ENCODE measurements at regions not wholly inside any gene's neighbourhood (a gene's known extent, or its start where the extent isn't known, plus 50 kb on each side); places are given as distances from the start of the nearest gene placed in this dataset.
"Not testable (repeated sequence)": the region's sequence is repeated elsewhere in the genome, so short reads cannot be mapped to it uniquely, and the experiment has no call there.

DNA sequence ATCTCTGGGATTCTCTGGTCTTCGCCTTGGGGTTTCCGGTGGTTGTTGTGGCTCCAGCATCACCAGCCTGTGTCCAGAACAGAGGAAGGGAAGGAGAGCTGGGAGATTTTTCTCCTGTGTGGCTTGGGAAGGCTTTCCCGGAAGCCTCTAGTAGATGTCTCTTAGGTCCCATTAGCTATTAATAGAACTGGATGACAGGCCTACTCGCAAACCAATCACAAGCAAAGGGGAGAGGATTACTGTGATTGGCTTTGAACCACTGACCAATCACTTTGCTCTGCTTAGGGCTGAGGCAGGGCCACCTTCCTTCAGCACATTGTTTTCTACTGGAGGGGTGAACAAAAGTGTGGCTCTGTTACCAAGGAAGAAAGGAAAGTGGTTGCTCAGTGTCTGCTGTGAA is 203.4 kb upstream of the SULF2 start:
- Histone ChIP-seq H3K9me3 (ENCODE audit: insufficient read depth, low read length, severe bottlenecking) (peaks cover 4% of the 10 kb centered on the region), H3K27me3 (ENCODE audit: insufficient read depth, low read length, poor library complexity) (no peaks in the 10 kb centered on the region), H3K27ac (ENCODE audit: low read length) (no peak overlapping the region), H4K20me1 (ENCODE audit: insufficient read depth, low read length) (no peaks in the 10 kb centered on the region), H2AFZ (ENCODE audit: low read depth, low read length) (no peak overlapping the region), H3K9ac (ENCODE audit: low read depth, low read length) (no peak overlapping the region), H3K4me3 (ENCODE audit: low read depth in 1 of 2, low read length in 2 of 2) (no peak overlapping the region), H3K4me2 (ENCODE audit: insufficient read depth, low read length) (no peak overlapping the region), H3K79me2 (ENCODE audit: insufficient read depth, low read length) (no peaks in the 10 kb centered on the region), H3K4me1 (ENCODE audit: insufficient read depth, low read length) (peaks cover 29% of the 10 kb centered on the region), H3K36me3 (ENCODE audit: insufficient read depth, low read length) (no peaks in the 10 kb centered on the region)
- no peak for TF ChIP-seq EZH2 (IDR thresholded peaks at IDR 0.05; ENCODE audit: borderline replicate concordance, low read depth, low read length, severe bottlenecking)
- TF ChIP-seq, protein P1, sequence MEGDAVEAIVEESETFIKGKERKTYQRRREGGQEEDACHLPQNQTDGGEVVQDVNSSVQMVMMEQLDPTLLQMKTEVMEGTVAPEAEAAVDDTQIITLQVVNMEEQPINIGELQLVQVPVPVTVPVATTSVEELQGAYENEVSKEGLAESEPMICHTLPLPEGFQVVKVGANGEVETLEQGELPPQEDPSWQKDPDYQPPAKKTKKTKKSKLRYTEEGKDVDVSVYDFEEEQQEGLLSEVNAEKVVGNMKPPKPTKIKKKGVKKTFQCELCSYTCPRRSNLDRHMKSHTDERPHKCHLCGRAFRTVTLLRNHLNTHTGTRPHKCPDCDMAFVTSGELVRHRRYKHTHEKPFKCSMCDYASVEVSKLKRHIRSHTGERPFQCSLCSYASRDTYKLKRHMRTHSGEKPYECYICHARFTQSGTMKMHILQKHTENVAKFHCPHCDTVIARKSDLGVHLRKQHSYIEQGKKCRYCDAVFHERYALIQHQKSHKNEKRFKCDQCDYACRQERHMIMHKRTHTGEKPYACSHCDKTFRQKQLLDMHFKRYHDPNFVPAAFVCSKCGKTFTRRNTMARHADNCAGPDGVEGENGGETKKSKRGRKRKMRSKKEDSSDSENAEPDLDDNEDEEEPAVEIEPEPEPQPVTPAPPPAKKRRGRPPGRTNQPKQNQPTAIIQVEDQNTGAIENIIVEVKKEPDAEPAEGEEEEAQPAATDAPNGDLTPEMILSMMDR (IDR thresholded peaks at IDR 0.05; ENCODE audit: borderline replicate concordance, extremely low read depth, low read length, poor library complexity, severe bottlenecking) = no peak
- no peak for DNase-seq
- no peak for ATAC-seq (ENCODE audit: insufficient read depth, low read depth)

- Histone ChIP-seq H3K9ac (ENCODE audit: low read depth, low read length) (no peak overlapping the region), H4K20me1 (ENCODE audit: insufficient read depth, low read length) (no peaks in the 10 kb centered on the region), H3K4me1 (ENCODE audit: insufficient read depth, low read length) (peaks cover 51% of the 10 kb centered on the region), H2AFZ (ENCODE audit: low read depth, low read length) (no peak overlapping the region), H3K4me2 (ENCODE audit: insufficient read depth, low read length) (no peak overlapping the region), H3K36me3 (ENCODE audit: insufficient read depth, low read length) (no peaks in the 10 kb centered on the region), H3K4me3 (ENCODE audit: low read depth in 1 of 2, low read length in 2 of 2) (no peak overlapping the region), H3K79me2 (ENCODE audit: insufficient read depth, low read length) (no peaks in the 10 kb centered on the region), H3K27ac (ENCODE audit: low read length) (peak overlapping the region; percentile 9; the same call in 1 of the 2 replicates), H3K27me3 (ENCODE audit: insufficient read depth, low read length, poor library complexity) (no peaks in the 10 kb centered on the region), H3K9me3 (ENCODE audit: insufficient read depth, low read length, severe bottlenecking) (no peaks in the 10 kb centered on the region)
- TF ChIP-seq, protein P1 (IDR thresholded peaks at IDR 0.05; ENCODE audit: borderline replicate concordance, extremely low read depth, low read length, poor library complexity, severe bottlenecking) = no peak
- TF ChIP-seq EZH2 (IDR thresholded peaks at IDR 0.05; ENCODE audit: borderline replicate concordance, low read depth, low read length, severe bottlenecking) = no peak
- peak; percentile 39 for DNase-seq
- ATAC-seq (ENCODE audit: insufficient read depth, low read depth) = peak; percentile 12; the same call in 1 of the 3 replicates
Measured at GRCh38 chr20:47985092-47985850, 200.0 kb upstream of the SULF2 start.

- peak overlapping the region; percentile 41; the same call in 1 of the 2 replicates for H3K27ac ChIP-seq (ENCODE audit: low read length)
- no peak overlapping the region for H2AFZ ChIP-seq (ENCODE audit: low read depth, low read length)
- no peak for DNase-seq
- no peak overlapping the region for H3K4me2 ChIP-seq (ENCODE audit: insufficient read depth, low read length)
- H3K9me3 ChIP-seq (ENCODE audit: insufficient read depth, low read length, severe bottlenecking) = no peaks in the 10 kb centered on the region
- H3K36me3 ChIP-seq (ENCODE audit: insufficient read depth, low read length) = no peaks in the 10 kb centered on the region
- H3K4me3 ChIP-seq (ENCODE audit: low read depth in 1 of 2, low read length in 2 of 2) = no peak overlapping the region
- TF ChIP-seq, protein P1 (IDR thresholded peaks at IDR 0.05; ENCODE audit: borderline replicate concordance, extremely low read depth, low read length, poor library complexity, severe bottlenecking) = no peak
- TF ChIP-seq EZH2 (IDR thresholded peaks at IDR 0.05; ENCODE audit: borderline replicate concordance, low read depth, low read length, severe bottlenecking) = no peak
- ATAC-seq (ENCODE audit: insufficient read depth, low read depth) = no peak
- no peaks in the 10 kb centered on the region for H3K27me3 ChIP-seq (ENCODE audit: insufficient read depth, low read length, poor library complexity)
- H4K20me1 ChIP-seq (ENCODE audit: insufficient read depth, low read length) = no peaks in the 10 kb centered on the region
- H3K9ac ChIP-seq (ENCODE audit: low read depth, low read length) = no peak overlapping the region
- H3K79me2 ChIP-seq (ENCODE audit: insufficient read depth, low read length) = no peaks in the 10 kb centered on the region
- peaks cover 59% of the 10 kb centered on the region for H3K4me1 ChIP-seq (ENCODE audit: insufficient read depth, low read length)
Measured at GRCh38 chr20:47984437-47984836, 199.2 kb upstream of the SULF2 start.

GRCh38 chr20:47983642-47984041 is 198.4 kb upstream of the SULF2 start:
- H3K27me3 ChIP-seq (ENCODE audit: insufficient read depth, low read length, poor library complexity); H3K9me3 ChIP-seq (ENCODE audit: insufficient read depth, low read length, severe bottlenecking); H2AFZ ChIP-seq (ENCODE audit: low read depth, low read length); DNase-seq; H4K20me1 ChIP-seq (ENCODE audit: insufficient read depth, low read length); H3K4me2 ChIP-seq (ENCODE audit: insufficient read depth, low read length); H3K36me3 ChIP-seq (ENCODE audit: insufficient read depth, low read length); H3K4me3 ChIP-seq (ENCODE audit: low read depth in 1 of 2, low read length in 2 of 2); ATAC-seq (ENCODE audit: insufficient read depth, low read depth); H3K79me2 ChIP-seq (ENCODE audit: insufficient read depth, low read length): not testable (repeated sequence)
- Histone ChIP-seq H3K27ac (ENCODE audit: low read length) (peak overlapping the region; percentile 60), H3K9ac (ENCODE audit: low read depth, low read length) (peak overlapping the region; percentile 7; the same call in 1 of the 2 replicates), H3K4me1 (ENCODE audit: insufficient read depth, low read length) (peaks cover 67% of the 10 kb centered on the region)
